ENCODE measurements at regions not wholly inside any gene's neighbourhood (a gene's known extent, or its start where the extent isn't known, plus 50 kb on each side); places are given as distances from the start of the nearest gene placed in this dataset.
"Not testable (repeated sequence)": the region's sequence is repeated elsewhere in the genome, so short reads cannot be mapped to it uniquely, and the experiment has no call there.

DNA sequence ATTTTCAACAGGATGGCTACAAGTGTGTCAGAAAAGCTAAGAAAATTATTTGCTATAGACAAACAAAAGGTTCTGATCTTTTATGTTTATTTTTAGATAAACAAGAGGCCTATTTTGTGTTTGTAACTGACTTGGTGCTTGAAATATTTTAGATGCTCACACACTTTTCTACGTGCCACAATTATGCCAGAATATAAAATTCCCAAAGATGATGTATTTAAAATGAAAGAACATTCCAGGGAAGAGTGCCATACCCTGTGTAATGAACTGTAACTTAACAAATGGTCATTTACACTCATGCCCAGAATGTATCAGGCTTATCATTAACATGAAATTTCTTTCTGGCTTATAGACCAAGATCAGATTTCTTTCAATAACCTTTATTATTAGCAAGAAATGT is 144.9 kb upstream of the MTPN start:
- intact Hi-C loops (cut with DNase I; ENCODE audit: low total_unique reads), result no loop called here
- WGBS, 5 donors, result 49 to 74% (median 59%) methylated on average over 1 of the region's 1 CpG
- no peak for DNase-seq
- no peaks in the 10 kb centered on the region for H3K4me1 ChIP-seq
- no peak overlapping the region for H3K4me3 ChIP-seq
- H3K9me3 ChIP-seq, result no peaks in the 10 kb centered on the region
- no peak for TF ChIP-seq POLR2AphosphoS5 (IDR thresholded peaks at IDR 0.05)
- TF ChIP-seq, protein P1, sequence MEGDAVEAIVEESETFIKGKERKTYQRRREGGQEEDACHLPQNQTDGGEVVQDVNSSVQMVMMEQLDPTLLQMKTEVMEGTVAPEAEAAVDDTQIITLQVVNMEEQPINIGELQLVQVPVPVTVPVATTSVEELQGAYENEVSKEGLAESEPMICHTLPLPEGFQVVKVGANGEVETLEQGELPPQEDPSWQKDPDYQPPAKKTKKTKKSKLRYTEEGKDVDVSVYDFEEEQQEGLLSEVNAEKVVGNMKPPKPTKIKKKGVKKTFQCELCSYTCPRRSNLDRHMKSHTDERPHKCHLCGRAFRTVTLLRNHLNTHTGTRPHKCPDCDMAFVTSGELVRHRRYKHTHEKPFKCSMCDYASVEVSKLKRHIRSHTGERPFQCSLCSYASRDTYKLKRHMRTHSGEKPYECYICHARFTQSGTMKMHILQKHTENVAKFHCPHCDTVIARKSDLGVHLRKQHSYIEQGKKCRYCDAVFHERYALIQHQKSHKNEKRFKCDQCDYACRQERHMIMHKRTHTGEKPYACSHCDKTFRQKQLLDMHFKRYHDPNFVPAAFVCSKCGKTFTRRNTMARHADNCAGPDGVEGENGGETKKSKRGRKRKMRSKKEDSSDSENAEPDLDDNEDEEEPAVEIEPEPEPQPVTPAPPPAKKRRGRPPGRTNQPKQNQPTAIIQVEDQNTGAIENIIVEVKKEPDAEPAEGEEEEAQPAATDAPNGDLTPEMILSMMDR (IDR thresholded peaks at IDR 0.05 in 8 of 11, conservative IDR thresholded peaks at IDR 0.05 in 3 of 11), result no peak
- TF ChIP-seq POLR2A (IDR thresholded peaks at IDR 0.05), result no peak
- no peaks in the 10 kb centered on the region for H3K36me3 ChIP-seq
- no peaks in the 10 kb centered on the region for H3K27me3 ChIP-seq (replicated peaks in 1 of 7)
- no peak overlapping the region for H3K27ac ChIP-seq

DNA sequence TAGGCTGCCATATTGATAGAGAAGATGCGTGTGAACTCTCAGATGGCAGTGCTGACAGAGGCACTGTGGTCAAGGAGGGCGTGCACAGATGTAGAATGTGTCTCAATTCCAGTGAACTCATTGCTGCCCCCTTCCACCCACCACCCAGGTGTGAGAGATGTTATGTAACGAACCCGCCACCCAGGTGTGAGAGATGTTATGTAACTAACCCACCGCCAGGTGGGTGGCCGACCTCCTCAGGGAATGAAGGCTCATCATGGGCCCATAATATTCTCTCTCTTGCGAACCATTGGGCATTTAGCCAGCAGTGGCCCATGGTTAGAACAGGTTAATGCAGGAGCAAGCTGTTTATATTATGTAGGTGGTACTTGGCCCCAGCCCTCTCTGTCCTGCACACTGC is 140.4 kb upstream of the MTPN start:
- intact Hi-C loops (cut with DNase I; ENCODE audit: low total_unique reads), result no loop called here
- 72 to 94% (median 92%) methylated on average over 3 to 7 of the region's 7 CpGs for WGBS, 5 donors
- no peaks in the 10 kb centered on the region for H3K4me1 ChIP-seq
- no peak overlapping the region for H3K27ac ChIP-seq
- H3K4me3 ChIP-seq, result no peak overlapping the region
- H3K27me3 ChIP-seq (replicated peaks in 1 of 7), result no peaks in the 10 kb centered on the region
- TF ChIP-seq, protein P1 (IDR thresholded peaks at IDR 0.05 in 8 of 11, conservative IDR thresholded peaks at IDR 0.05 in 3 of 11), result no peak
- no peak for TF ChIP-seq POLR2AphosphoS5 (IDR thresholded peaks at IDR 0.05)
- TF ChIP-seq POLR2A (IDR thresholded peaks at IDR 0.05), result no peak
- DNase-seq, result peak; percentile 45
- H3K36me3 ChIP-seq, result no peaks in the 10 kb centered on the region
- H3K9me3 ChIP-seq, result no peaks in the 10 kb centered on the region

DNA sequence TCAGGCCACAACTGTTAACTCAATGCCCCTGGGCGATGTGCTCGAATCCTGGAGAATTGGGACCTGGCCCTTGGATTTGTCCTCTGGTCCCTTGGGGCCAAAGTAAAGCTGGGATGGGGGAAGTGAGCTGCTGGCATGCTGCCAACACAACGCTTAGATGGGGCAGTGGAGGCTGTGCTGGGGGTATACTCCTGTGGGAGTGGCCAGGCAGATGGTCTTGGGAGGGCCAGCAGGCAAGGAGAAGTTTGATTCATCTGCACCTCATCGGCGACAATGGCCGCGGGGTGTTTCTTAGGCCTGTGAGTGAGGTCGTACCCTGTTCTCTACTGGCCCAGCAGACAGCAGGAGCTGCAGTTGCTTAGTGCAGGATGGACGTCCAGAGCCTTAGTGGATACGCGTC is 139.0 kb upstream of the MTPN start:
- DNase-seq, result peak; percentile 70
- Histone ChIP-seq H3K27me3 (replicated peaks in 1 of 7) (no peaks in the 10 kb centered on the region), H3K9me3 (no peaks in the 10 kb centered on the region), H3K4me1 (no peaks in the 10 kb centered on the region), H3K4me3 (no peak overlapping the region), H3K36me3 (no peaks in the 10 kb centered on the region), H3K27ac (no peak overlapping the region)
- TF ChIP-seq POLR2AphosphoS5 (IDR thresholded peaks at IDR 0.05) (no peak), POLR2A (IDR thresholded peaks at IDR 0.05) (no peak)
- TF ChIP-seq, protein P1 (IDR thresholded peaks at IDR 0.05 in 8 of 11, conservative IDR thresholded peaks at IDR 0.05 in 3 of 11), result no peak
- intact Hi-C loops (cut with DNase I; ENCODE audit: low total_unique reads), result no loop called here
- 84 to 95% (median 85%) methylated on average over 9 to 11 of the region's 11 CpGs for WGBS, 5 donors

DNA sequence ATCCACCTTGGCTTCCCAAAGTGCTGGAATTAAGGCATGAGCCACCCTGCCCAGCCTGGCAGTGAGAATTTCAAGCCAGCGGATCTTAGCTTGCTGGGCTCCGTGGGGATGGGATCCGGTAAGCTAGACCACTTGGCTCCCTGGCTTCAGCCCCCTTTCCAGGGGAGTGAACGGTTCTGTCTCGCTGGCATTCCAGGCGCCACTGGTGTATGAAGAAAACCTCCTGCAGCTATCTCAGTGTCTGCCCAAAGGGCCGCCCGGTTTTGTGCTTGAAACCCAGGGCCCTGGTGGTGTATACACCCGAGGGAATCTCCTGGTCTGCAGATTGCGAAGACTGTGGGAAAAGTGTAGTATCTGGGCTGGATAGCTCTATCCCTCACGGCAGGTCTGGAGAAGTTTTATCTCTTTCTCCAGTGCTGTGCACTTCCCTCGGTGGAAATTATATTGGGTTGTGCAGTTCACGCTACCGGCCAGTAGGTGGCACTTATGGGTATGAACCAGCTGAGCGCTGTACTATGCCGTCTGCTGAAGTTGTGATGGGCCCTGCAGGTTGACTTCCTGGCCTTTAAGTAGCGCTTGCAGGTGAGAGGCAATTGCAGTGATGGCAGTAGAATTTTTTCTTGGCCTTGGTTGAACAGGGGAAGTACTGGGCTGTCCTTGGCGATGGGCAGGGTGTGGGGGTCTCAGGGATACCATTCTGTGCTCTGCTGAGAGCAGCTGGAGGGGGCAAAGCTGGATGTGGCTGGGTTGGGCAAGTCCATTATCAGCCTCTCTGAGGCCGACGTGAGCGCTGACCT is 138.0 kb upstream of the MTPN start:
- TF ChIP-seq, protein P1 (IDR thresholded peaks at IDR 0.05 in 8 of 11, conservative IDR thresholded peaks at IDR 0.05 in 3 of 11), result peak; percentile 47 to 80 (median 69)
- TF ChIP-seq POLR2A (IDR thresholded peaks at IDR 0.05) (no peak), POLR2AphosphoS5 (IDR thresholded peaks at IDR 0.05) (no peak)
- intact Hi-C loops (cut with DNase I; ENCODE audit: low total_unique reads), result no loop called here
- peak; percentile 66 for DNase-seq
- Histone ChIP-seq H3K27ac (no peak overlapping the region), H3K4me3 (no peak overlapping the region), H3K9me3 (peaks cover 0 to 1% (median 0%) of the 10 kb centered on the region in 8 donors), H3K36me3 (no peaks in the 10 kb centered on the region), H3K4me1 (no peaks in the 10 kb centered on the region), H3K27me3 (replicated peaks in 1 of 7) (no peaks in the 10 kb centered on the region)
- 47 to 56% (median 51%) methylated on average over 16 to 21 of the region's 21 CpGs for WGBS, 5 donors

DNA sequence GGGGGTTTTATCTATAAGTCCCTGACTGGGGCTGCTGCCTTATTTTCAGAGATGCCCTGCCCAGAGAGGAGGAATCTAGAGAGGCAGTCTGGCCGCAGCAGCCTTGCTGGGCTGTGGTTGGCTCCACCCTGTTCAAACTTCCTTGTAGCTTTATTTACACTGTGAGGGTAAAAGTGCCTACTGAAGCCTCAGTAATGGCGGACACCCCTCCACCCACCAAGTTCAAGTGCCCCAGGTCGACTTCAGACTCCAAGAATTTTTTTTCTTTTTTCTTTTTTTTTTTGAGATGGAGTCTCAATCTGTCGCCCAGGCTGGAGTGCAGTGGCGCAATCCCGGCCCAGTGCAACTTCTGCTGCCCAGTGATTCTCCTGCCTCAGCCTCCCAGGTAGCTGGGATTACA is 137.3 kb upstream of the MTPN start:
- H3K27ac ChIP-seq; H3K9me3 ChIP-seq; H3K4me3 ChIP-seq; H3K27me3 ChIP-seq (replicated peaks in 1 of 7); intact Hi-C loops (cut with DNase I; ENCODE audit: low total_unique reads); H3K36me3 ChIP-seq; DNase-seq; H3K4me1 ChIP-seq: not testable (repeated sequence)
- 68 to 83% (median 72%) methylated on average over 6 of the region's 6 CpGs for WGBS, 5 donors

DNA sequence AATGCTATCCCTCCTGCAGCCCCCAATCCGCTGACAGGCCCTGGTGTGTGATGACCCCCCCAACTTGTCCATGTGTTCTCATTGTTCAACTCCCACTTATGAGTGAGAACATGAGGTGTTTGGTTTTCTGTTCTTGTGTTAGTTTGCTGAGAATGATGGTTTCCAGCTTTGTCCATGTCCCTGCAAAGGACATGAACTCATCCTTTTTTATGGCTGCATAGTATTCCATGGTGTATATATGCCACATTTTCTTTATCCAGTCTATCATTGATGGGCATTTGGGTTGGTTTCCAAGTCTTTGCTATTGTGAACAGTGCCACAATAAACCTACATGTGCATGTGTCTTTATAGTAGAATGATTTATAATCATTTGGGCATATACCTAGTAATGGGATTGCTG is 131.9 kb upstream of the MTPN start:
- H3K27me3 ChIP-seq (replicated peaks in 1 of 7); H3K4me1 ChIP-seq; H3K36me3 ChIP-seq; DNase-seq; intact Hi-C loops (cut with DNase I; ENCODE audit: low total_unique reads); H3K27ac ChIP-seq; H3K4me3 ChIP-seq: not testable (repeated sequence)
- WGBS, 5 donors, result 0 to 77% (median 38%) methylated on average over 1 of the region's 1 CpG
- H3K9me3 ChIP-seq, result peaks cover 0 to 25% (median 6%) of the 10 kb centered on the region in 8 donors
